GM18861 (cell line): ENCODE measurements at regions not wholly inside any gene's neighbourhood (a gene's known extent, or its start where the extent isn't known, plus 50 kb on each side); places are given as distances from the start of the nearest gene placed in this dataset.
A peak's percentile ranks its signal among the peaks of the same experiment; 100 is the strongest.
"Not testable (repeated sequence)": the region's sequence is repeated elsewhere in the genome, so short reads cannot be mapped to it uniquely, and the experiment has no call there.

Experiments
- ATAC-seq: cut with Tn5 transposase; IDR thresholded peaks from one replicate; pipeline ENCODE4 v1.9.1; 2021; ENCODE audit not compliant: unreplicated experiment

GRCh38 chr4:44988011-44988410 lies 261.7 kb upstream of the GNPDA2 start:
- no peak for ATAC-seq

DNA sequence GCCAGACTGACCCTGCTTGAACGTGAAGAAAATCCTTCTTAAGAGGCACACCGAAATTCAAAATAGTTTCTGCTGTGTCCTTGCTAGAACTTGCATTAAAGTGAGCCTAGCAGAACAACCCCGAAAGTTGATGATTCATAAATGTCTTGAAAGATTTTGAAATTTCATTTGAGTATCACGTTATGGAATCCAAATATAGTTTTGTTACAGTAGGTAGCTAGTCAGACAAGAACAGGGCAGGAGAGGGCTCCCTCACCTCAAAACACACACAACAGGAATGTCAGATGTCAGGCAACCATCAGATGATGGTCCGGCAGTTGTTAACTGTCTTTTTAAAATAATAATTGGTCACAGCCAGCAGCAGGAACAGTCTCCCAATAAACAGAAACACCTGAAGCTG lies 259.6 kb upstream of the GNPDA2 start:
- no peak for ATAC-seq

- no peak for ATAC-seq
Measured at GRCh38 chr4:44985152-44985551, 258.8 kb upstream of the GNPDA2 start.

DNA sequence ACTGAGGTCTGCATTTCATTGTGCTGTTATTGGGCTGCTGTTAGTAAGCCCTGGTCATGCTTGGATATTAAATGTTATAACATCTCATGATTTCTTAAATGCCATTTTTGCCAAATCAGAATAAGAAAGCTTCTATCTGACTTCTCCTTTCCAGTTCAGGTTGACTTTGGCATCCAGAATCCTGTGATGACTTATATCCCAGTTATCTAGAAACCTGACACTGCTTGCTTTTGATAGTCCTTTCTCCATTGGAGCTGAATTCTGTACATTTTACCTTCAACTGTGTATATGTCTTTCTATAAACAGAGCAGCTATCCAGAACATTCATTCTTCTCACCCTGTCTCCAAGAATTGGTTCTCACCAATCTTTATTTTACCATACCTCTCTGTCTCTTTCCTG lies 257.7 kb upstream of the GNPDA2 start:
- no peak for ATAC-seq

DNA sequence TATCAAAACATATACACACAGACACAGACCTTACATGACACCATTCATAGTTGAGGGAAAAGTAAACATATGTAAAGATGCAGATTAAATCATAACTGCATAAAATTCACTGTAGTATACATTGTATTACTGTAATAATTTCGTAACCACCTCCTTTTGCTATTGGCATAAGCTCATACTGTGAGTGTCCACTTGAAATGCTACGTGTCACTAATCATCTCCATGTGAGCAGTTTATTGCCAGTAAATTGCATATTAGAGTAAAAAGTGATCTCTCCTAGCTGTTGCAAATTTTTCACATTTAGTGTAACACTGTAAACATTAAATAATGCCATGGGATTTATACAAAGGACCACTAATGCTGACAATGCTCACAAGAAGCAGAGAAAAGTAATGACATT lies 256.7 kb upstream of the GNPDA2 start:
- ATAC-seq = no peak

DNA sequence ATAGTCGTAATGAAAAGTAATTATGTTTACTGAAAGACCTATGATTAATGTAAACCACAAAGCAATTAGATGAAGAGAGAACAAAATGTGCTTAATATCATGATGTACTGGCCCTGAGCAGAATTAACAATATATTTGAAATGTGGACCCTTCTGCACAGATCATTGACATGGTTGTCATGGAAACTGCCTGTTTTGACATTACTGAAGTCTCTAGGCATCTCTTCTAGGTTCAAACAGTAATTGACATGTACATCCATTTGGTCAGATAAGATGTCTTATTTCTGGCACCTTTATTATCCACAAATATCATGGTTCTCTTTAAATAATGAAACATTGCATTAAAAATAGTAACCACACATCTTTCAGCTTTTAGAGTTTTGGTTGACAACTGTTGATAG lies 251.7 kb upstream of the GNPDA2 start:
- ATAC-seq = no peak

DNA sequence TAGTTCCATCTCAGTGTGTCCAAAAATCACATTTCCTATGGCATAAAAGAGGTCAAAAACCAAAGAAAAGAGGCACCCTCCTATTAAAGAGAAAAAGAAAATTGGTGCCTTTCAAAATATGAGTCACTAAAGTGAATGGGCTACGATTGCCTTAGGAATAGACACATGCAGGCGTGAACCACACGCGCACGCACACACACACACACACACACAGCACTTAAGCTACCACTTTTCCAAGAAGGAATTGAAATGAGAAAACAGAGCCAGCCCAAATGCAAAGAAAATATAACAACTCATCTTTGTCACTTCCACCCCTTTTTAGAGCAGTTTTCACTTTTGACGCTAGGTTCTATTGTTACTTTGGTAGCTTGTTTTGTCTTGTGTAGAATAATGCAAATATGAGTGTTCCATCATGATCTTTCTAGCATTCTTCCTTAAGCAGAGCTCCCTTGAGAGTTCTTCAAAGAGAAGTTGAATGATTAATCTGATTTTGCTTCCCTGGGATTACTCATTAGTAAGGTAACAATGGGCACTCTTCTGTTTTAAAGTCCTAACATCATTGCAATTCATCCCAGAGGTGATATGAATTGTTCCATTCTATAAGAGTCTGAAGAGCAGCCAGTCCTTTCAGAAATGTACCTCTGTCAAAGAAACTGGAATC lies 239.2 kb upstream of the GNPDA2 start:
- no peak for ATAC-seq

- ATAC-seq = not testable (repeated sequence)
Measured at GRCh38 chr4:44964086-44964485, 237.7 kb upstream of the GNPDA2 start.

GRCh38 chr4:44961001-44961755 lies 234.8 kb upstream of the GNPDA2 start:
- no peak for ATAC-seq

DNA sequence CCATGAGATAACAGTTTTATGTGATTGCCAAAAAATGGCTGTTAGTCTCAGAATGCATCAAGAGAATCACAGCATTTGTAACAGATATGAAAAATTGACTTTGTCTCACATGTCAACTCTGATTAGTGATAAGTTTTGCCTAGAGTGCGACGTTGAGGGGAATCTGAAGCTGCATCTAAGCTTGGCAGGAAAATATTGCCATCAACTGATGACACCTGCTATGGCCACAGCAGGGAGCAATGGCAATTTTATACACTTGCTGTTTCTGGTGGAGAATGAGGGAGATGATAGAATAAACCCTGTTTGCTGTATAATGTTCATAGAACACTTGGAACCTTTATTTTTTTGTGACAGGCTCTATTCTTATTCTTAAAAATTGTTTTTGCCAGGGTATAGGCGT lies 205.4 kb upstream of the GNPDA2 start:
- ATAC-seq = no peak

GRCh38 chr4:44928785-44929184 lies 202.4 kb upstream of the GNPDA2 start:
- ATAC-seq = no peak

DNA sequence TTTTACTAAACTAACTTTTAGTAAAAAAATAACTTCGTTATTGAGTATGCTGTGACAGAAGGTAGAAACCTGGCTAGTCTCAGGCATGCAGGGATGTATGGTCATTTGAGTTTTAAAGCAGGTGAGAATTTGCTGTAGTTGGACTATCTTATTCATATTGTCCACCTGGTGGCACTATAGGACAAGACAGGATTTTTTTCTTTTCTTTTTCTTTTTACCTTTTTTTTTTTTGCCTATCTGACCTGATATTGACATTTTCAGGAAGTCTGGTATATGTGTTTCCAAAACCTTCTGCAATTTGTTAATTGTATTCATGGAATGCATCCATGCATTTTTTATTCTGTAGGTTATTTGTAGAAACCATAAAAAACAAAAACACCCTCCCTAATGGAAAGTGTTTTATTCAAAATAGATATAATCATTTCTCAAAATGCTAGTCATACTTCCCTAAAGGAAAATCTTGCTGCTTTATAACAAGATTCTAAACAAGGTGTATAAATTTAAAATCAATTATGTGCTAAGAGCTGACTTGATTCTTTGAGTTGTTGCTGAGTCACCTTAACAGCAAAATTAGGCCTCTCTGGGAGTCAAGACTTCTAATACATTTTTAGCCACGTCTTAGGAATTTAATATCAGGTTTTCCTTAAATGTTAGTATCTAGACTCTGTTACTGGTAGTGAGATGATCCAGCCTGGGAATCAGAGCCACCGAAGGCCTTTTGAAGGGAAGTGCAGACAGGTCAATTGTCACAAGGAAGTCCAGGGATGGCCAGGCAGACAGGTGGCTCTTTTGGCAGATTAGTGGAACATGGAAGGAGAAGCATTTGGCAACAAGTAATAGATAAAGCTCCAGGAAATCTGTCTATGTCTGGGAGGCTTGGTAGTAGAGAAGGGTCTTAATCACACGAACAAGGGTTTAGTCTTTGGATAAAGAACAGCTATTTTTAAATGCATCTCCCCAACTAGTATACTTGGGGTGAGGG lies 201.3 kb upstream of the GNPDA2 start:
- peak; percentile 60 for ATAC-seq

GRCh38 chr4:44916411-44916810 lies 190.1 kb upstream of the GNPDA2 start:
- ATAC-seq = no peak

DNA sequence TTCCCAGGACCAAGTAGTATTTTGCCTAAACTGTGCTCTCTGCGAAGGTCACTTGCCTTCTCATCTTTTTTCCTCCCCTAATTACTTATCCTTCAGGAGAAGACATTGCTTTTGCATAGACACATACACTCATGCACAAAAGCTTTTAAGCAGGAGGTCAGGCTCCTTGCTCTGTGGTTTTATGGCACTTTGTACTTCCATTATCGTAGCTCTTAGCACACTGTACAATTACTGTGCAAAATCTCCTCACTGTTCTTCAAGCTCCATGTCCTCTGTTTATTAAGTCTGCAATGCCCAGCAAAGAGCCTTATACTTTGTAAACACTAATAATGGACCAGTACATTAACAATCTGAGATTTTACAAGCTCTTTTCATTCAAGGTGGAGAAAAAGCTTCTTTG lies 188.4 kb upstream of the GNPDA2 start:
- no peak for ATAC-seq

GRCh38 chr4:44914223-44914622 lies 187.9 kb upstream of the GNPDA2 start:
- ATAC-seq = no peak

DNA sequence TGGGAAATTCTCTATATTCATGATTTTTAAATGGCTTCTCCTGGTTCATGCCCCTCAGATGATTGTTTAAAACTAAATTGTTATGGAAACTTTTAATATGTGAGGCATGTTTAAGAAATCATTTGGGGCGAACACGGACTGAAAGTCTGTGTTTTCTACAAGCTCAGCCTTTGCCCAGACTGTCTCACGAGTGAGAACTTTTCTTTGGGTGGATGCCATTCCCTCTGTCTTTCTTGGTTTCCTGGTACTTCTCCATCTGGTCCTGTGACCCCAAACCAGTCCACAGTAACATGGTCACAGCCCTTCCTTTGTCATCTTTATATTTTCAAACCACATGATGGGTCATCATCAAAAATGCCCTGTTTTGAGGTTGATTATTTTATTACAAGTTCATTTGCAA lies 186.6 kb upstream of the GNPDA2 start:
- no peak for ATAC-seq

DNA sequence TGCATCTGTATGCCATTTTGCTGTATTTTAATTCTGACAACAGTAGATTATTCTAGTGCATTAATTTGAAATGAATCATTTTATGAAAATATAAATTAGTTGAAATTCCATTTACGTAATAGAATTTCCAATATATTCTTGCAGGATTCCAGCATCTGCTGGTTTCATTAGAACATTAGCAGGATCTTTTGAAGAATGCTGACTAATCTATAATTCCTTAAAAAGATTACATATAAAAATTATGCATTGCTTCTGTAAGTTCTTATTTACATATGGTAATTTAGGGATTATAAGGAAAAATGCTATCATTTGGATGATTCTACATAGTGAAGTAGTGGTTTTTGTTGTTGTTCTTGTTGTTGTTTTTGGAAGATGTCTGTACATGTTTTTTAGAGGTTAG lies 182.2 kb upstream of the GNPDA2 start:
- ATAC-seq = no peak

DNA sequence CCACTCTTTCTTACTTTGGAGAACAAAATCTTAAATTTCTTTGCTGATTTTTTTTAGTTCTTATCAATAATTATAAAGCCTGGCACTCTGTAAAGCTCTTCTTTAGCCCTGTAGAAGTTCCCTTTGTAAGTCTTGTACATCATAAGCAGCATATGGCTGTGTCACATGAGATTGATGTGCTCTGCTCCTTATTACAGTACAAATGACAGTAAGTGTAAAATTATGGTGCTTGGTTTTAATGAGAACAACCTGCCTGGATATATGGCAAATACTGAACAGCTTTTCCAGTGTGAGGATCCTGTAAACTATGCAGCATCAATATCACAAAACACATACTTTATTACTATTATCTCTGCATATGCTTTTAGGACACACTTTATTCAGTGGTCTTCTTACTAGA lies 145.9 kb upstream of the GNPDA2 start:
- ATAC-seq = no peak

GRCh38 chr4:44871133-44871532 lies 144.8 kb upstream of the GNPDA2 start:
- ATAC-seq = no peak

- ATAC-seq = no peak
Measured at GRCh38 chr4:44869985-44870384, 143.6 kb upstream of the GNPDA2 start.

- ATAC-seq = no peak
Measured at GRCh38 chr4:44869222-44869882, 143.0 kb upstream of the GNPDA2 start.
